ENCODE measurements at regions not wholly inside any gene's neighbourhood (a gene's known extent, or its start where the extent isn't known, plus 50 kb on each side); places are given as distances from the start of the nearest gene placed in this dataset.
"Not testable (repeated sequence)": the region's sequence is repeated elsewhere in the genome, so short reads cannot be mapped to it uniquely, and the experiment has no call there.

DNA sequence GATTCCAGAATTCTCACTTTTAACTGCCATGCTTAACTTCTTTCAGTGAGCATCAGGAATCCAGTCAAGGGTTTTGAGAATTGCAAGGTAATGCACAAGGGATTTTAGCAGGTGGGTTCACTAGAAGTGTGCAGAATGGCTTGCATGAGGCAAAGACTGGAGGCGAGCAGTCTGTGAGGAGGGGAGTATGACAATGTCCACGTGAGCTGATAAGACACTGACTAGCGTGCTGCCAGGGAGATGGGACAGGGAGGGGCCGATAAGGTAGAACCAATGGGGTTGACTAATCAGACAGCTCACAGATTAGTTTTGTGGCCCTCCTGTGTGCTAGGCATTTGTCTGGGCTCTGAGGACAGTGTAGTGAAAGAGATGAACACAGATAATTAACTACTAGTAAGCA, 102.0 kb upstream of the DAZL start:
- BruUV-seq (replicated peaks): no TSS peak
- CTCF ChIA-PET: no interaction called here
- in situ Hi-C loops (cut with HindIII; ENCODE audit: low pct_unique_long_range_greater_than_20kb, low sequenced_read_pairs): no loop called here

DNA sequence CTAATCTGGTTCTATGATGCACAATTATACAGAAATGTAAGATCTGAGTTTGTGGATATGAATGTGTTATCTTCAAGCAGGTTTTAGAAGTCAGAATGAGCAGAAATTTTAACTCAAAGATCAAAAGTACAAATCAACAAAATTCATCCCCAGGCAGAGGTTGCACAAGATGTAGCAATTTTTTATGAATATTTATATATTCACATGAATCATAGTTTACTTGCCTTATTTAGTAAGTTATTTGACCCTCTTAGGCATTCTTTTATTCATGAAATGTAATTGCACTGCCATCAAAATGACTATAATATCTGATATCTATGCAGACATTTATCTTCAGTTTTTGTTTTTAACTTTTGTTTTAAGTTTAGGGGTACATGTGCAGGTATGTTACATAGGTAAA, 103.1 kb upstream of the DAZL start:
- no peaks in the 10 kb centered on the region for H3K27me3 ChIP-seq (ENCODE audit: control insufficient read depth, insufficient read depth, low read length)
- no peak overlapping the region for H3K27ac ChIP-seq (ENCODE audit: low read length)
- H3K9me3 ChIP-seq (ENCODE audit: control insufficient read depth, insufficient read depth, low read depth, low read length): no peaks in the 10 kb centered on the region
- no peaks in the 10 kb centered on the region for H3K4me1 ChIP-seq (ENCODE audit: control insufficient read depth, insufficient read depth, low read length)
- TF ChIP-seq, protein P1, sequence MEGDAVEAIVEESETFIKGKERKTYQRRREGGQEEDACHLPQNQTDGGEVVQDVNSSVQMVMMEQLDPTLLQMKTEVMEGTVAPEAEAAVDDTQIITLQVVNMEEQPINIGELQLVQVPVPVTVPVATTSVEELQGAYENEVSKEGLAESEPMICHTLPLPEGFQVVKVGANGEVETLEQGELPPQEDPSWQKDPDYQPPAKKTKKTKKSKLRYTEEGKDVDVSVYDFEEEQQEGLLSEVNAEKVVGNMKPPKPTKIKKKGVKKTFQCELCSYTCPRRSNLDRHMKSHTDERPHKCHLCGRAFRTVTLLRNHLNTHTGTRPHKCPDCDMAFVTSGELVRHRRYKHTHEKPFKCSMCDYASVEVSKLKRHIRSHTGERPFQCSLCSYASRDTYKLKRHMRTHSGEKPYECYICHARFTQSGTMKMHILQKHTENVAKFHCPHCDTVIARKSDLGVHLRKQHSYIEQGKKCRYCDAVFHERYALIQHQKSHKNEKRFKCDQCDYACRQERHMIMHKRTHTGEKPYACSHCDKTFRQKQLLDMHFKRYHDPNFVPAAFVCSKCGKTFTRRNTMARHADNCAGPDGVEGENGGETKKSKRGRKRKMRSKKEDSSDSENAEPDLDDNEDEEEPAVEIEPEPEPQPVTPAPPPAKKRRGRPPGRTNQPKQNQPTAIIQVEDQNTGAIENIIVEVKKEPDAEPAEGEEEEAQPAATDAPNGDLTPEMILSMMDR (IDR thresholded peaks at IDR 0.05): no peak
- TF ChIP-seq TCF7L2 (IDR thresholded peaks at IDR 0.05; ENCODE audit: low read depth, low read length): no peak
- TF ChIP-seq SIN3A (IDR thresholded peaks at IDR 0.05; ENCODE audit: borderline replicate concordance, insufficient read depth, low read depth, low read length): no peak
- TF ChIP-seq, protein P2, sequence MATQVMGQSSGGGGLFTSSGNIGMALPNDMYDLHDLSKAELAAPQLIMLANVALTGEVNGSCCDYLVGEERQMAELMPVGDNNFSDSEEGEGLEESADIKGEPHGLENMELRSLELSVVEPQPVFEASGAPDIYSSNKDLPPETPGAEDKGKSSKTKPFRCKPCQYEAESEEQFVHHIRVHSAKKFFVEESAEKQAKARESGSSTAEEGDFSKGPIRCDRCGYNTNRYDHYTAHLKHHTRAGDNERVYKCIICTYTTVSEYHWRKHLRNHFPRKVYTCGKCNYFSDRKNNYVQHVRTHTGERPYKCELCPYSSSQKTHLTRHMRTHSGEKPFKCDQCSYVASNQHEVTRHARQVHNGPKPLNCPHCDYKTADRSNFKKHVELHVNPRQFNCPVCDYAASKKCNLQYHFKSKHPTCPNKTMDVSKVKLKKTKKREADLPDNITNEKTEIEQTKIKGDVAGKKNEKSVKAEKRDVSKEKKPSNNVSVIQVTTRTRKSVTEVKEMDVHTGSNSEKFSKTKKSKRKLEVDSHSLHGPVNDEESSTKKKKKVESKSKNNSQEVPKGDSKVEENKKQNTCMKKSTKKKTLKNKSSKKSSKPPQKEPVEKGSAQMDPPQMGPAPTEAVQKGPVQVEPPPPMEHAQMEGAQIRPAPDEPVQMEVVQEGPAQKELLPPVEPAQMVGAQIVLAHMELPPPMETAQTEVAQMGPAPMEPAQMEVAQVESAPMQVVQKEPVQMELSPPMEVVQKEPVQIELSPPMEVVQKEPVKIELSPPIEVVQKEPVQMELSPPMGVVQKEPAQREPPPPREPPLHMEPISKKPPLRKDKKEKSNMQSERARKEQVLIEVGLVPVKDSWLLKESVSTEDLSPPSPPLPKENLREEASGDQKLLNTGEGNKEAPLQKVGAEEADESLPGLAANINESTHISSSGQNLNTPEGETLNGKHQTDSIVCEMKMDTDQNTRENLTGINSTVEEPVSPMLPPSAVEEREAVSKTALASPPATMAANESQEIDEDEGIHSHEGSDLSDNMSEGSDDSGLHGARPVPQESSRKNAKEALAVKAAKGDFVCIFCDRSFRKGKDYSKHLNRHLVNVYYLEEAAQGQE (IDR thresholded peaks at IDR 0.05; ENCODE audit: insufficient read depth in 1 of 2, low read depth in 2 of 2, low read length in 1 of 2): no peak
- TF ChIP-seq POLR2AphosphoS5 (IDR thresholded peaks at IDR 0.05; ENCODE audit: low read depth, low read length): no peak
- ChIA-PET CTCF (no interaction called here), POLR2A (no interaction called here)
- in situ Hi-C loops (cut with HindIII; ENCODE audit: low pct_unique_long_range_greater_than_20kb, low sequenced_read_pairs) (no loop called here), intact Hi-C loops (cut with micrococcal nuclease; ENCODE audit: unreplicated experiment) (no loop called here)
- no peak for ATAC-seq
- no TSS peak for BruUV-seq (replicated peaks)
- DNase-seq (ENCODE audit: low read depth, low spot score): no peak
- no peak overlapping the region for H3K4me3 ChIP-seq (ENCODE audit: low read depth in 2 of 2, low read length in 2 of 2)
- H3K36me3 ChIP-seq (ENCODE audit: control insufficient read depth, insufficient read depth, low read length): no peaks in the 10 kb centered on the region

More for the DNA sequence above, 102.0 kb upstream of the DAZL start:
- Histone ChIP-seq H3K36me3 (ENCODE audit: control insufficient read depth, insufficient read depth, low read length) (no peaks in the 10 kb centered on the region), H3K27ac (ENCODE audit: low read length) (no peak overlapping the region), H3K27me3 (ENCODE audit: control insufficient read depth, insufficient read depth, low read length) (no peaks in the 10 kb centered on the region), H3K9me3 (ENCODE audit: control insufficient read depth, insufficient read depth, low read depth, low read length) (no peaks in the 10 kb centered on the region), H3K4me3 (ENCODE audit: low read depth in 2 of 2, low read length in 2 of 2) (no peak overlapping the region), H3K4me1 (ENCODE audit: control insufficient read depth, insufficient read depth, low read length) (no peaks in the 10 kb centered on the region)
- ATAC-seq (no peak), DNase-seq (ENCODE audit: low read depth, low spot score) (no peak)
- POLR2A ChIA-PET: no interaction called here
- intact Hi-C loops (cut with micrococcal nuclease; ENCODE audit: unreplicated experiment): no loop called here
- no peak for TF ChIP-seq POLR2AphosphoS5 (IDR thresholded peaks at IDR 0.05; ENCODE audit: low read depth, low read length)
- TF ChIP-seq SIN3A (IDR thresholded peaks at IDR 0.05; ENCODE audit: borderline replicate concordance, insufficient read depth, low read depth, low read length): no peak
- no peak for TF ChIP-seq TCF7L2 (IDR thresholded peaks at IDR 0.05; ENCODE audit: low read depth, low read length)
- TF ChIP-seq, protein P2 (IDR thresholded peaks at IDR 0.05; ENCODE audit: insufficient read depth in 1 of 2, low read depth in 2 of 2, low read length in 1 of 2): no peak
- TF ChIP-seq, protein P1 (IDR thresholded peaks at IDR 0.05): no peak

DNA sequence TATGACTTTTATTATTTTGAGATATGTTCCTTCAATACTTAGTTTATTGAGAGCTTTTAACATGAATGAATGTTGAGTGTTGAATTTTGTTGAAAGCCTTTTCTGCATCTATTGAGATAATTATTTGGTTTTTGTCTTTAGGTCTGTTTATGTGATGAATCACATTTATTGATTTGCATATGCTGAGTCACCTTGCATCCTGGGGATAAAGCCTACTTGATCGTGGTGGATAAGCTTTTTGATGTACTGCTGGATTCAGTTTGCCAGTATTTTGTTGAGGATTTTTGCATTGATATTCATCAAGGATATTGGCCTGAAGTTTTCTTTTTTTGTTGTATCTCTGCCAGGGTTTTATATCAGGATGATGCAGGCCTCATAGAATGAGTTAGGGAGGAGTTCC, 106.5 kb upstream of the DAZL start:
- H3K4me3 ChIP-seq (ENCODE audit: low read depth in 2 of 2, low read length in 2 of 2); H3K27me3 ChIP-seq (ENCODE audit: control insufficient read depth, insufficient read depth, low read length); DNase-seq (ENCODE audit: low read depth, low spot score); H3K36me3 ChIP-seq (ENCODE audit: control insufficient read depth, insufficient read depth, low read length); H3K9me3 ChIP-seq (ENCODE audit: control insufficient read depth, insufficient read depth, low read depth, low read length); POLR2A ChIA-PET; H3K27ac ChIP-seq (ENCODE audit: low read length); BruUV-seq (replicated peaks); CTCF ChIA-PET; ATAC-seq; intact Hi-C loops (cut with micrococcal nuclease; ENCODE audit: unreplicated experiment); in situ Hi-C loops (cut with HindIII; ENCODE audit: low pct_unique_long_range_greater_than_20kb, low sequenced_read_pairs); H3K4me1 ChIP-seq (ENCODE audit: control insufficient read depth, insufficient read depth, low read length): not testable (repeated sequence)

All from Panc1 (cell line).